IPS DF 6.9 (cell line): ENCODE measurements at regions not wholly inside any gene's neighbourhood (a gene's known extent, or its start where the extent isn't known, plus 50 kb on each side); places are given as distances from the start of the nearest gene placed in this dataset.

Experiments used
- DNase-seq: peaks from one replicate; pipeline ENCODE4 v3.0.0-alpha.2; 2013; ENCODE audit warnings: low read depth, low spot score
- H3K27ac ChIP-seq: one replicate; pipeline ENCODE4 v1.5.1; 2013; ENCODE audit warnings: low read length, control low read depth
- H3K27me3 ChIP-seq: 2 replicates; pipeline ENCODE4 v1.6.1; 2013; ENCODE audit warnings: mild to moderate bottlenecking, low read length; ENCODE audit not compliant: control insufficient read depth, insufficient read depth
- H3K36me3 ChIP-seq: 2 replicates; pipeline ENCODE4 v1.6.1; 2013; ENCODE audit warnings: low read length; ENCODE audit not compliant: control insufficient read depth, insufficient read depth
- H3K4me1 ChIP-seq: 2 replicates; pipeline ENCODE4 v1.6.1; 2013; ENCODE audit warnings: low read length; ENCODE audit not compliant: control insufficient read depth, insufficient read depth
- H3K4me3 ChIP-seq: 2 replicates; pipeline ENCODE4 v1.5.1; 2013; ENCODE audit warnings: mild to moderate bottlenecking, low read length
- H3K9me3 ChIP-seq: 2 replicates; pipeline ENCODE4 v1.6.1; 2013; ENCODE audit warnings: low read length, inconsistent platforms; ENCODE audit not compliant: control insufficient read depth, insufficient read depth
- WGBS: extraction: QIAGEN DNeasy Blood & Tissue Kit; methylation state at CpG from one replicate; pipeline ENCODE4 v1.1.7; 2013; ENCODE audit warnings: mixed read lengths, missing lambda C conversion rate; ENCODE audit not compliant: insufficient read length, insufficient coverage; 5-methylcytosine and 5-hydroxymethylcytosine counted together

DNA sequence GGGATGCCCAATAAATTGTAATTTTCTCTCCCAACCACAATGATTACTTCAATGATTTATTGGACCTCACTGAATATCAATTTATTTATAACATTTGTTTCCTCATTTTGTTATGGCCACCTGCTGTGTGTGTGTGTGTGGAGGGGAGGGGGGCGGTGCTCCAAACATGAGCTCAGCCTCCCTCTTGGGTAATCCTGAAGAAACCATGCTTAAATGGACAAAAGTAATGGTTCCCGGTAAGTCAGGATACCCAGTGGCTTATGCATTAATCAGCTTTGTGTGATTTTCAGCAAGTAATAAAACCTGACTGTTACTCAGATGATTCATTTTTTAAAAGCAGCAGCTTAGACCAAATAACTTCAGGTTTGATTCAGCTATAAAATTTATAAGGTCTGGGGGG, 495.1 kb upstream of the MEX3C start:
- WGBS: no CpG with 5 or more reads among the region's 2 CpGs
- no peaks in the 10 kb centered on the region for H3K27me3 ChIP-seq
- no peaks in the 10 kb centered on the region for H3K4me1 ChIP-seq
- H3K36me3 ChIP-seq: no peaks in the 10 kb centered on the region
- H3K9me3 ChIP-seq: no peaks in the 10 kb centered on the region
- DNase-seq: no peak
- H3K4me3 ChIP-seq: no peak overlapping the region
- no peak overlapping the region for H3K27ac ChIP-seq

DNA sequence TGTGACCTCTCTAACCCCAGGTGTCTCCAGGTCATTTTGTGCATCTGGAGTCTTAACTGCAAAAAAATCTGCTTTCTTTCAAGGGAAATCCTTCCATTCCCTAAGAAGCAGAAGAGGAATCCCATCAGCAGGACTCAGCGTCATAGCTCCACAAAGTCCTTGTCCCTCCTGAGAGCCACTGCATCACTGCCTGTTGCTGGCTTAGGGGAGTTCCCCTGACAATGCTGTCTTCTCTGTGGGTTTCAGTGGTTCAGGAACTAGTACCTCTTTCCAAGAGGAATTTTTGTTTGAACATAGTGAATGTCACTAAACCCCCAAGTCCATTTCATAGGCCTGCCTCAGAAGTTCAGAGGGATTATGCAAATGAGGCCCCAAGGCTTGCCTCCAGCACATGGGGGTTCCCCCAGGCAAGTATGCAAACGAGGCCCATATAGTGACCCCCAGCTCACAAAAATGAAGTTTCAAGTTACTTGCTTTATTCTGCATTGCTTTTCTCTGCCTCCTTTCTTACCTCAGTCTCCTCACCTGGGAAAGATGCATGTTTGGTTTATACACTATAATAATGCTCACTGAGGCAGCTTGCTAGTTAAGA, 513.9 kb upstream of the MEX3C start:
- no peak for DNase-seq
- H3K9me3 ChIP-seq: peaks cover 2% of the 10 kb centered on the region
- no peak overlapping the region for H3K4me3 ChIP-seq
- no CpG with 5 or more reads among the region's 2 CpGs for WGBS
- H3K27me3 ChIP-seq: no peaks in the 10 kb centered on the region
- H3K4me1 ChIP-seq: no peaks in the 10 kb centered on the region; the same call in none of the 2 replicates
- no peaks in the 10 kb centered on the region for H3K36me3 ChIP-seq
- H3K27ac ChIP-seq: no peak overlapping the region

GRCh38 chr18:51712821-51713220, 515.3 kb upstream of the MEX3C start:
- no peaks in the 10 kb centered on the region for H3K9me3 ChIP-seq
- H3K27ac ChIP-seq: no peak overlapping the region
- WGBS: no CpG with 5 or more reads among the region's 2 CpGs
- no peak for DNase-seq
- H3K4me3 ChIP-seq: no peak overlapping the region
- H3K4me1 ChIP-seq: no peaks in the 10 kb centered on the region; the same call in 1 of the 2 replicates
- no peaks in the 10 kb centered on the region for H3K27me3 ChIP-seq
- no peaks in the 10 kb centered on the region for H3K36me3 ChIP-seq

DNA sequence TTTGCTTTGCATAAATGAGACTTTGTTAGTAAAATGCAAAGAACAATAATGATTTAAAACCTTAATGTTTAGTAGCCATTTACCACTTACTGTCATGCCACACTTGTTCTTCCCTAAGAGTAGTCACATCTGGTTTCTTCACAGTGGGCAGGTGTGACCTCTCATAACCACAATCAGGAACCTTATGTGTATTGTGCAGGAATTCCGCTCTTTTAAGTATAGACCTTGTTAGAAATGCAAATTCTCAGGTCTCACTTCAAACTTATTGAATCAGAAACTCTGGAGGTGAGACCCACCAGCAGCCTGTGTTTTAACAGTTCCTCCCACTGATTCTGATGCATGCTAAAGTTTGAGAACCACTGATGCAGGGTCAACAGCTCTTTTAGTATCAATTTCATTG, 518.8 kb upstream of the MEX3C start:
- no peak for DNase-seq
- Histone ChIP-seq H3K27me3 (no peaks in the 10 kb centered on the region), H3K4me3 (no peak overlapping the region), H3K4me1 (no peaks in the 10 kb centered on the region; the same call in 1 of the 2 replicates), H3K36me3 (no peaks in the 10 kb centered on the region), H3K27ac (no peak overlapping the region), H3K9me3 (no peaks in the 10 kb centered on the region)
- no CpG with 5 or more reads among the region's 1 CpG for WGBS

- DNase-seq: no peak
- no CpG with 5 or more reads among the region's 1 CpG for WGBS
These were observed 523.9 kb upstream of the MEX3C start for GRCh38 chr18:51721388-51721787.

GRCh38 chr18:51721996-51722395, 524.5 kb upstream of the MEX3C start:
- Histone ChIP-seq H3K36me3 (no peaks in the 10 kb centered on the region), H3K9me3 (no peaks in the 10 kb centered on the region), H3K27me3 (no peaks in the 10 kb centered on the region), H3K4me3 (no peak overlapping the region), H3K27ac (no peak overlapping the region), H3K4me1 (no peaks in the 10 kb centered on the region)
- WGBS: no CpG with 5 or more reads among the region's 2 CpGs
- no peak for DNase-seq

More at GRCh38 chr18:51721388-51721787, 523.9 kb upstream of the MEX3C start:
- H3K4me3 ChIP-seq: no peak overlapping the region
- no peaks in the 10 kb centered on the region for H3K4me1 ChIP-seq
- no peaks in the 10 kb centered on the region for H3K9me3 ChIP-seq
- H3K36me3 ChIP-seq: no peaks in the 10 kb centered on the region
- no peak overlapping the region for H3K27ac ChIP-seq
- no peaks in the 10 kb centered on the region for H3K27me3 ChIP-seq

GRCh38 chr18:51724790-51725721, 527.6 kb upstream of the MEX3C start:
- no CpG with 5 or more reads among the region's 9 CpGs for WGBS
- DNase-seq: no peak
- Histone ChIP-seq H3K4me3 (no peak overlapping the region), H3K9me3 (no peaks in the 10 kb centered on the region), H3K27me3 (no peaks in the 10 kb centered on the region), H3K27ac (no peak overlapping the region), H3K36me3 (no peaks in the 10 kb centered on the region), H3K4me1 (no peaks in the 10 kb centered on the region)

GRCh38 chr18:51726614-51727013, 529.1 kb upstream of the MEX3C start:
- Histone ChIP-seq H3K36me3 (no peaks in the 10 kb centered on the region), H3K4me3 (no peak overlapping the region), H3K27me3 (no peaks in the 10 kb centered on the region), H3K4me1 (no peaks in the 10 kb centered on the region), H3K27ac (no peak overlapping the region), H3K9me3 (no peaks in the 10 kb centered on the region)
- WGBS: no CpG with 5 or more reads among the region's 2 CpGs
- no peak for DNase-seq

DNA sequence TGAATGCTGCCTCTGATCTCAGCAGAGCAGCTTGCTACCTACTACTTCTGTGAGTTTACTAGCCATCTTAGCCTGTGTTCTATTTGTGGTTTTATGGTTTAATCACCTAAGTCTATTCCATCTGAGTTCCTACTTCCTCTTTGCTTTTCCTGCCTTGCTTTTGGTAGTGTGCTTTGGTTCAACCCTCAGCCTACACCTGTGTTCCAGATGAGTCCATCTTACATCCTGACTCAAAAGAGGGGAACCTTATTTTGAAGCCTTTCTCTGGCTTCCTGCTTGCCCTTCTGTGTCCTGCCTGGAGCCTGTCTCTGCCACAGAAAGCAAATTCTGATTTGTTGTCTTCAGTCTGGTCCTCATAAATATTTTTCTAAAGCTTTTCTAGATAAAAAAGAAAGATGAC, 530.3 kb upstream of the MEX3C start:
- H3K27me3 ChIP-seq: no peaks in the 10 kb centered on the region
- no peak overlapping the region for H3K27ac ChIP-seq
- H3K4me3 ChIP-seq: no peak overlapping the region
- H3K36me3 ChIP-seq: no peaks in the 10 kb centered on the region
- no peaks in the 10 kb centered on the region for H3K9me3 ChIP-seq
- no peaks in the 10 kb centered on the region for H3K4me1 ChIP-seq
- DNase-seq: no peak

DNA sequence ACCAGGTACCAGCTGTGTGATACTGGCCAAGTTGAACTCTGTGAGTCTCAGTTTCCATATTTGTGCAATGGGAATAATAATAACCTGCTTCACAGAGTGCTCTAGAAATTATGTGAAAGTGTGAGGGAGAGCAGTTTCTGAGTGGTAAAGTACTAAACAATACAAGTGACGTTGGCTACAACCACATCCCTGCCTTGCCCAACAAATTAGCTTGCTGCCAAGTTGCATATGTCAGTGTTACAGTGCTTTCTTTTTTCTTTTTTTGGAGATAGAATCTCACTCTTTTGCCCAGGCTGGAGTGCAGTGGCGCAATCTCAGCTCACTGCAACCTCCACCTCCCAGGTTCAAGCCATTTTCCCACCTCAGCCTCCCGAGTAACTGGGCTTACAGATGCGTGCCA, 533.6 kb upstream of the MEX3C start:
- Histone ChIP-seq H3K27me3 (no peaks in the 10 kb centered on the region), H3K4me1 (no peaks in the 10 kb centered on the region), H3K9me3 (no peaks in the 10 kb centered on the region), H3K27ac (no peak overlapping the region), H3K4me3 (no peak overlapping the region), H3K36me3 (no peaks in the 10 kb centered on the region)
- no CpG with 5 or more reads among the region's 4 CpGs for WGBS
- DNase-seq: no peak
